Loucy (cell line): ENCODE measurements at regions not wholly inside any gene's neighbourhood (a gene's known extent, or its start where the extent isn't known, plus 50 kb on each side); places are given as distances from the start of the nearest gene placed in this dataset.

ENCODE experiments used
- H2AFZ ChIP-seq: fragments of 200-600 bp; sonication (generic); 2 replicates; pipeline ENCODE4 v1.6.0; 2016; ENCODE audit warnings: antibody characterized with exemption, mild to moderate bottlenecking, low read length, moderate library complexity
- H3F3A ChIP-seq: fragments of 200-600 bp; 2 replicates; pipeline ENCODE4 v1.6.0; 2016; ENCODE audit warnings: antibody characterized with exemption, low read depth, mild to moderate bottlenecking
- H3K27me3 ChIP-seq: fragments of 200-600 bp; sonication (generic); 2 replicates; pipeline ENCODE4 v1.6.1; 2014; ENCODE audit warnings: low read length, mild to moderate bottlenecking; ENCODE audit not compliant: insufficient read depth, poor library complexity, severe bottlenecking
- H3K36me3 ChIP-seq: fragments of 200-600 bp; sonication (generic); 2 replicates; pipeline ENCODE4 v1.6.1; 2016; ENCODE audit warnings: low read length; ENCODE audit not compliant: insufficient read depth
- H3K4me1 ChIP-seq: fragments of 200-600 bp; sonication (generic); 2 replicates; pipeline ENCODE4 v1.5.1; 2014; ENCODE audit warnings: low read length, mild to moderate bottlenecking; ENCODE audit not compliant: insufficient read depth, poor library complexity, severe bottlenecking
- H3K4me2 ChIP-seq: fragments of 200-600 bp; sonication (generic); 2 replicates; pipeline ENCODE4 v1.6.0; 2014; ENCODE audit warnings: antibody characterized with exemption, low read length, low read depth, mild to moderate bottlenecking; ENCODE audit not compliant: poor library complexity, severe bottlenecking
- H3K4me3 ChIP-seq: fragments of 200-600 bp; sonication (generic); 2 replicates; pipeline ENCODE4 v1.5.1; 2014; ENCODE audit warnings: low read length, mild to moderate bottlenecking, mixed read lengths; ENCODE audit not compliant: poor library complexity, severe bottlenecking
- H3K79me2 ChIP-seq: fragments of 200-600 bp; sonication (generic); 2 replicates; pipeline ENCODE4 v1.6.1; 2014; ENCODE audit warnings: low read length; ENCODE audit not compliant: insufficient read depth
- H3K9ac ChIP-seq: fragments of 200-600 bp; sonication (generic); 2 replicates; pipeline ENCODE4 v1.6.0; 2014; ENCODE audit warnings: mild to moderate bottlenecking, low read depth, low read length, moderate library complexity; ENCODE audit not compliant: poor library complexity, severe bottlenecking
- H3K9me2 ChIP-seq: fragments of 200-600 bp; sonication (generic); replicated peaks from 2 replicates; pipeline ENCODE4 v1.6.1; 2016; ENCODE audit warnings: low read depth, low read length, mixed read lengths
- H3K9me3 ChIP-seq: fragments of 200-600 bp; sonication (generic); 2 replicates; pipeline ENCODE4 v1.6.1; 2014; ENCODE audit warnings: mild to moderate bottlenecking, antibody characterized with exemption, low read length, low read depth; ENCODE audit not compliant: insufficient read depth
- H4K20me1 ChIP-seq: fragments of 200-600 bp; sonication (generic); 2 replicates; pipeline ENCODE4 v1.6.0; 2014; ENCODE audit warnings: antibody characterized with exemption, low read length, mild to moderate bottlenecking; ENCODE audit not compliant: insufficient read depth, poor library complexity, severe bottlenecking
- EZH2phosphoT487 ChIP-seq: fragments of 200-600 bp; IDR thresholded peaks from 2 replicates; pipeline ENCODE4 v1.6.1; 2018; ENCODE audit warnings: antibody characterized with exemption, mild to moderate bottlenecking, moderate library complexity, borderline replicate concordance
- TF ChIP-seq, protein P1 (sequence below): fragments of 200-600 bp; sonication (generic); conservative IDR thresholded peaks from 2 replicates; pipeline ENCODE4 v1.5.1; 2014; ENCODE audit warnings: mild to moderate bottlenecking, antibody characterized with exemption, low read length

DNA sequence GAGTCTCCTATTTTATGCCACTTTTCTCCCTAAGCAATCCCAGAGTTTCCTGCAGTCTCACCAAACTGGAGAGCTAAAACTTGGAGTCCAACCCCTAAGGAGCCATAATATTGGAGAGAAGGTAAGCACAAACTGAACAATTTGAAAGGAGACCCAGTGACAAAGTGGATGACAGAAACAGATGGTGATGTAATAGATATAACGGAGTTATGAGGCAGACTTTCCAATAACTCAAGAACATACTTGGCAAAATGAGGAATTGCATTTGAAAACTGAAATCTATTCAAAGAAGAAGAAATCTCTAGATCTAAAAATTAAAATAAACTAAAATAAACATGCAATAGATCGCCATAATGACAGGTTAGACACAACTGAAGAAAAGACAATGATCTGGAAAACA is 200.9 kb upstream of the MIR17HG start:
- Histone ChIP-seq H3K36me3 (no peaks in the 10 kb centered on the region), H3F3A (no peaks in the 10 kb centered on the region), H4K20me1 (no peaks in the 10 kb centered on the region), H3K4me2 (no peak overlapping the region), H3K79me2 (no peaks in the 10 kb centered on the region), H3K27me3 (no peaks in the 10 kb centered on the region), H3K9ac (no peak overlapping the region), H3K4me3 (no peak overlapping the region), H3K9me2 (no peaks in the 10 kb centered on the region), H3K4me1 (no peaks in the 10 kb centered on the region), H3K9me3 (no peaks in the 10 kb centered on the region), H2AFZ (no peak overlapping the region)
- no peak for TF ChIP-seq EZH2phosphoT487
- TF ChIP-seq, protein P1, sequence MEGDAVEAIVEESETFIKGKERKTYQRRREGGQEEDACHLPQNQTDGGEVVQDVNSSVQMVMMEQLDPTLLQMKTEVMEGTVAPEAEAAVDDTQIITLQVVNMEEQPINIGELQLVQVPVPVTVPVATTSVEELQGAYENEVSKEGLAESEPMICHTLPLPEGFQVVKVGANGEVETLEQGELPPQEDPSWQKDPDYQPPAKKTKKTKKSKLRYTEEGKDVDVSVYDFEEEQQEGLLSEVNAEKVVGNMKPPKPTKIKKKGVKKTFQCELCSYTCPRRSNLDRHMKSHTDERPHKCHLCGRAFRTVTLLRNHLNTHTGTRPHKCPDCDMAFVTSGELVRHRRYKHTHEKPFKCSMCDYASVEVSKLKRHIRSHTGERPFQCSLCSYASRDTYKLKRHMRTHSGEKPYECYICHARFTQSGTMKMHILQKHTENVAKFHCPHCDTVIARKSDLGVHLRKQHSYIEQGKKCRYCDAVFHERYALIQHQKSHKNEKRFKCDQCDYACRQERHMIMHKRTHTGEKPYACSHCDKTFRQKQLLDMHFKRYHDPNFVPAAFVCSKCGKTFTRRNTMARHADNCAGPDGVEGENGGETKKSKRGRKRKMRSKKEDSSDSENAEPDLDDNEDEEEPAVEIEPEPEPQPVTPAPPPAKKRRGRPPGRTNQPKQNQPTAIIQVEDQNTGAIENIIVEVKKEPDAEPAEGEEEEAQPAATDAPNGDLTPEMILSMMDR, result no peak

DNA sequence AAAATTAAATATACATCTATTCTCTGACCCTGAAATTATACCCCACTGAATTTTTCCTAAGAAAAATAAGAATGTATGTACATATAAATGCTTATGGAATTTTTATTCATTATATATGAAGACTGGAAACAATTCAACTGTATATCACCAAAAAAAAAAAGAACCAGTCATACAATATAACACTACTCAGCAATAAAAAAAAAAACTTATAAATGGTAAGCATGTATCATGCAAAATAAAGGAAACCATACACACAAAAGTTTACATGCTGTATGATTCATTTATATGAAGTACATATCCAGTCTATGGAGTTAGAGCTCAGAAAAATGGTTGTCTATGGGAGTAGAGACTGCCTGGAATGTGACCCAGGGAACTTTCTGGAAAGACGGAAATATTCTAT is 199.4 kb upstream of the MIR17HG start:
- Histone ChIP-seq H3K27me3 (no peaks in the 10 kb centered on the region), H3K4me2 (no peak overlapping the region), H2AFZ (no peak overlapping the region), H4K20me1 (no peaks in the 10 kb centered on the region), H3K4me1 (no peaks in the 10 kb centered on the region), H3K36me3 (no peaks in the 10 kb centered on the region), H3K9me3 (no peaks in the 10 kb centered on the region), H3K9ac (no peak overlapping the region), H3F3A (no peaks in the 10 kb centered on the region), H3K9me2 (no peaks in the 10 kb centered on the region), H3K4me3 (no peak overlapping the region), H3K79me2 (no peaks in the 10 kb centered on the region)
- no peak for TF ChIP-seq EZH2phosphoT487

GRCh38 chr13:91151921-91152320 is 195.6 kb upstream of the MIR17HG start:
- Histone ChIP-seq H3K4me2 (no peak overlapping the region), H3K9ac (no peak overlapping the region), H2AFZ (no peak overlapping the region), H4K20me1 (no peaks in the 10 kb centered on the region), H3K79me2 (no peaks in the 10 kb centered on the region), H3K9me2 (no peaks in the 10 kb centered on the region), H3K4me1 (no peaks in the 10 kb centered on the region), H3F3A (no peaks in the 10 kb centered on the region), H3K9me3 (no peaks in the 10 kb centered on the region), H3K4me3 (no peak overlapping the region), H3K36me3 (no peaks in the 10 kb centered on the region), H3K27me3 (no peaks in the 10 kb centered on the region)
- TF ChIP-seq EZH2phosphoT487, result no peak
- TF ChIP-seq, protein P1, result no peak

DNA sequence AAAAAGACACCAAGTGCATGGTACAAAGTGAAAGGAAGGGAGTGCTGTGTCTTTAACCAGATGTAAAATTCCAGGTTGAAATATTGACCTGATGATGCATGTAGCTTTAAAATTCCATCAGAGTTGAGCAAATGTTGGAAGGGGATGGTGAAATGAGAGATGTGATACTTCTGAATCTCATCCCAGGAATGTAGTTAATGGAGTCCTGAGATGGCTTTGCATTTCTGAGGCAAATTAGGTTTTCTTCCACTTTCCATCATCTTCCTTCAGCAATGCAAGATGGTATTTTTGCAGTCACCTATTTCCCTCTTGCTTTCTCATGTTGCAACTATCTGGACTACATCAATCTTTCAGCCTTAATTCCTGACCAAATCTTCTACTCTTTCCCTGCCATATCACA is 194.1 kb upstream of the MIR17HG start:
- no peaks in the 10 kb centered on the region for H3K4me1 ChIP-seq
- no peaks in the 10 kb centered on the region for H3K9me3 ChIP-seq
- no peak overlapping the region for H3K4me2 ChIP-seq
- no peaks in the 10 kb centered on the region for H4K20me1 ChIP-seq
- no peaks in the 10 kb centered on the region for H3K79me2 ChIP-seq
- H3K27me3 ChIP-seq, result no peaks in the 10 kb centered on the region
- H2AFZ ChIP-seq, result no peak overlapping the region
- TF ChIP-seq, protein P1, result no peak
- TF ChIP-seq EZH2phosphoT487, result no peak
- no peak overlapping the region for H3K9ac ChIP-seq
- no peak overlapping the region for H3K4me3 ChIP-seq
- H3F3A ChIP-seq, result no peaks in the 10 kb centered on the region
- no peaks in the 10 kb centered on the region for H3K9me2 ChIP-seq
- no peaks in the 10 kb centered on the region for H3K36me3 ChIP-seq
